ENCODE measurements at regions not wholly inside any gene's neighbourhood (a gene's known extent, or its start where the extent isn't known, plus 50 kb on each side); places are given as distances from the start of the nearest gene placed in this dataset.

DNA sequence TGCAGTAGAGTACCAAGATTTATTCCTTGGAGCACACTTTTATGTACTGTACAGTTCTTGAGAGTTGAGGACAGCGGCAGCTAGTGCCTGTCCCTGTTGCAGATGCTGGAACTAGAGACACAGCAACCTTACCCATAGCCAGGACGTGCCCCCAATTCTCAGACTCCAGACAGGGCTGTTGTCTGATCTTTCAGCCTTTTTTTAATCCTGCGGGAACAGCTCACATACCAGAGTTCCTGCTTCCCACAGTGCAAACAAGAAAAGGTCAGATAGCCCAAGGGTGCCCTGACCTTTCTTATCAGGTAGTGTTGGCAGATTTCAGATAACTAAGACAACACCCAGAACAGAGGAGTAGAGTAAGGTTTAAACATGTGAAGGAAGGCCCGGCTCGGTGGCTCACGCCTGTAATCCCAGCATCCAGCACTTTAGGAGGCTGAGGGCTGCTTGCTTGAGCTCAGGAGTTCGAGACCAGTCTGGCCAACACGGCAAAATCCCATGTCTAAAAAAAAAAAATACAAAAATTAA lies 78.5 kb downstream of the DOP1B start:
- Histone ChIP-seq H3K9ac (no peak overlapping the region), H4K20me1 (ENCODE audit: insufficient read depth) (no peaks in the 10 kb centered on the region), H3K27me3 (ENCODE audit: insufficient read depth) (no peaks in the 10 kb centered on the region), H3K27ac (ENCODE audit: low read depth in 2 of 2, low read length in 1 of 2) (no peak overlapping the region), H3K9me3 (no peaks in the 10 kb centered on the region), H3F3A (replicated peaks; ENCODE audit: insufficient read depth) (no peaks in the 10 kb centered on the region), H3K4me2 (no peak overlapping the region), H3K36me3 (replicated peaks in 1 of 2; ENCODE audit: control insufficient read depth in 1 of 2, insufficient read depth in 2 of 2, low read length in 1 of 2) (peaks cover 7 to 9% of the 10 kb centered on the region in 2 experiments), H3K4me1 (ENCODE audit: control insufficient read depth in 1 of 2, insufficient read depth in 2 of 2, low read depth in 1 of 2, low read length in 1 of 2) (no peaks in the 10 kb centered on the region), H2AFZ (ENCODE audit: low read depth) (no peak overlapping the region), H3K4me3 (ENCODE audit: low read depth in 2 of 2, low read length in 1 of 2) (no peak overlapping the region), H3K9me2 (no peaks in the 10 kb centered on the region), H3K79me2 (ENCODE audit: insufficient read depth) (no peaks in the 10 kb centered on the region)
- 78% methylated on average over 8 of the region's 8 CpGs for WGBS (ENCODE audit: low lambda C conversion rate)
- POLR2A ChIA-PET, result no interaction called here
- no peak for DNase-seq
- TF ChIP-seq EZH2phosphoT487 (IDR thresholded peaks at IDR 0.05; ENCODE audit: borderline replicate concordance, low read depth), result no peak
- no peak for TF ChIP-seq GATA2 (CRISPR knock-in tag; IDR thresholded peaks at IDR 0.05)
- TF ChIP-seq TEAD4 (IDR thresholded peaks at IDR 0.05; ENCODE audit: borderline replicate concordance, insufficient read depth), result no peak
- no peak for TF ChIP-seq GABPA (IDR thresholded peaks at IDR 0.05; ENCODE audit: low read depth)
- no peak for TF ChIP-seq MEF2A (IDR thresholded peaks at IDR 0.05; ENCODE audit: borderline replicate concordance, low read depth)
- no peak for TF ChIP-seq MXI1 (IDR thresholded peaks at IDR 0.05; ENCODE audit: low read depth, low read length)
- TF ChIP-seq, protein P1, sequence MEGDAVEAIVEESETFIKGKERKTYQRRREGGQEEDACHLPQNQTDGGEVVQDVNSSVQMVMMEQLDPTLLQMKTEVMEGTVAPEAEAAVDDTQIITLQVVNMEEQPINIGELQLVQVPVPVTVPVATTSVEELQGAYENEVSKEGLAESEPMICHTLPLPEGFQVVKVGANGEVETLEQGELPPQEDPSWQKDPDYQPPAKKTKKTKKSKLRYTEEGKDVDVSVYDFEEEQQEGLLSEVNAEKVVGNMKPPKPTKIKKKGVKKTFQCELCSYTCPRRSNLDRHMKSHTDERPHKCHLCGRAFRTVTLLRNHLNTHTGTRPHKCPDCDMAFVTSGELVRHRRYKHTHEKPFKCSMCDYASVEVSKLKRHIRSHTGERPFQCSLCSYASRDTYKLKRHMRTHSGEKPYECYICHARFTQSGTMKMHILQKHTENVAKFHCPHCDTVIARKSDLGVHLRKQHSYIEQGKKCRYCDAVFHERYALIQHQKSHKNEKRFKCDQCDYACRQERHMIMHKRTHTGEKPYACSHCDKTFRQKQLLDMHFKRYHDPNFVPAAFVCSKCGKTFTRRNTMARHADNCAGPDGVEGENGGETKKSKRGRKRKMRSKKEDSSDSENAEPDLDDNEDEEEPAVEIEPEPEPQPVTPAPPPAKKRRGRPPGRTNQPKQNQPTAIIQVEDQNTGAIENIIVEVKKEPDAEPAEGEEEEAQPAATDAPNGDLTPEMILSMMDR (IDR thresholded peaks at IDR 0.05), result no peak
- no peak for TF ChIP-seq JUND (IDR thresholded peaks at IDR 0.05)
- TF ChIP-seq ELF1 (IDR thresholded peaks at IDR 0.05), result no peak
- TF ChIP-seq RFX5 (IDR thresholded peaks at IDR 0.05; ENCODE audit: low read length), result no peak
- no peak for TF ChIP-seq RCOR1 (IDR thresholded peaks at IDR 0.05; ENCODE audit: low read length)
- CTCF ChIA-PET, result interaction anchor here (1.2 kb wide), 1 partner anchor 25 kb away, joined by 4 read pairs; no protein-coding TSS in a partner anchor

DNA sequence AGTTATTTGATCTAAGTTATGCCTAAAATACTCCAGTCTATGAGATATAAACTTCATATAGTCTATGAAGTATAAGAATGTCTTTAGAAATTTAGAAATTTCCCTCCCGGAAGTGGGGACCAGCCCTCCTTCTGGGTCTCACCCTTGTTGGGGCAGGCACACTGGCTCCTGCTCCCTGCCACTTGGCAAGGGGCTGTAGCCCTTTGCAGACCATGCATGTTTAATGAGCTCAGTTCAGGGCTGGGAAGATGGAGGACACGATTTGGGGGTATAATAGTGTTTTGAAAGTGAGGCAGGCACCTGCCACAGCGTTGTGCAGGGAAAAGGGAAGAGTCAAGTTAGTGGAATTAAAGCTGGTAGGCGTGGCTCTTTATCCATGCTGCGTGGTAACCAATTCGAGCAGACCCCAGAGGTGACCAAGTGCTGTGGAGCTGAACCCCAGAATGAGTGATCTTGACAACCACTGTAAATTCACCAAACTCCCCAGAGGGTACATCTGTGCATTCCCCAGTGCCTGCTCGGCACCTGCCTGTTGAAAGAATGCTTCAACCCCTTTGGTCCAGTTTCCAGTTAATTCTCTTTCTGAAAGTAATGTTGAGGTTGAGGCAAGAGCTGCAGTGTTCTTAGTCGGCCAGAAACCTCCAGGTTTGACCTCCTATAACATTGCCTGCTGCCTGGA lies 79.6 kb downstream of the DOP1B start:
- Histone ChIP-seq H3K4me3 (ENCODE audit: low read depth in 2 of 2, low read length in 1 of 2) (no peak overlapping the region), H3K4me2 (no peak overlapping the region), H3K27me3 (ENCODE audit: insufficient read depth) (no peaks in the 10 kb centered on the region), H3K36me3 (replicated peaks in 1 of 2; ENCODE audit: control insufficient read depth in 1 of 2, insufficient read depth in 2 of 2, low read length in 1 of 2) (peaks cover 3 to 5% of the 10 kb centered on the region in 2 experiments), H3F3A (replicated peaks; ENCODE audit: insufficient read depth) (no peaks in the 10 kb centered on the region), H3K9me3 (no peaks in the 10 kb centered on the region), H3K79me2 (ENCODE audit: insufficient read depth) (no peaks in the 10 kb centered on the region), H4K20me1 (ENCODE audit: insufficient read depth) (no peaks in the 10 kb centered on the region), H3K9me2 (no peaks in the 10 kb centered on the region), H2AFZ (ENCODE audit: low read depth) (no peak overlapping the region), H3K27ac (ENCODE audit: low read depth in 2 of 2, low read length in 1 of 2) (no peak overlapping the region), H3K4me1 (ENCODE audit: control insufficient read depth in 1 of 2, insufficient read depth in 2 of 2, low read depth in 1 of 2, low read length in 1 of 2) (no peaks in the 10 kb centered on the region), H3K9ac (no peak overlapping the region)
- DNase-seq, result no peak
- POLR2A ChIA-PET, result no interaction called here
- CTCF ChIA-PET, result no interaction called here
- 72% methylated on average over 7 of the region's 8 CpGs for WGBS (ENCODE audit: low lambda C conversion rate)
- TF ChIP-seq MAX (IDR thresholded peaks at IDR 0.05; ENCODE audit: low read depth), result no peak
- no peak for TF ChIP-seq NRF1 (IDR thresholded peaks at IDR 0.05; ENCODE audit: low read depth, low read length)
- no peak for TF ChIP-seq SIN3A (IDR thresholded peaks at IDR 0.05; ENCODE audit: borderline replicate concordance, low read depth, low read length)
- no peak for TF ChIP-seq JUND (IDR thresholded peaks at IDR 0.05)
- TF ChIP-seq, protein P2, sequence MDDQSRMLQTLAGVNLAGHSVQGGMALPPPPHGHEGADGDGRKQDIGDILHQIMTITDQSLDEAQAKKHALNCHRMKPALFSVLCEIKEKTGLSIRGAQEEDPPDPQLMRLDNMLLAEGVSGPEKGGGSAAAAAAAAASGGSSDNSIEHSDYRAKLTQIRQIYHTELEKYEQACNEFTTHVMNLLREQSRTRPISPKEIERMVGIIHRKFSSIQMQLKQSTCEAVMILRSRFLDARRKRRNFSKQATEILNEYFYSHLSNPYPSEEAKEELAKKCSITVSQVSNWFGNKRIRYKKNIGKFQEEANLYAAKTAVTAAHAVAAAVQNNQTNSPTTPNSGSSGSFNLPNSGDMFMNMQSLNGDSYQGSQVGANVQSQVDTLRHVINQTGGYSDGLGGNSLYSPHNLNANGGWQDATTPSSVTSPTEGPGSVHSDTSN (IDR thresholded peaks at IDR 0.05), result no peak
- TF ChIP-seq GABPA (IDR thresholded peaks at IDR 0.05; ENCODE audit: low read depth), result no peak
- TF ChIP-seq SMC3 (IDR thresholded peaks at IDR 0.05; ENCODE audit: low read depth, low read length), result no peak
- no peak for TF ChIP-seq MEF2A (IDR thresholded peaks at IDR 0.05; ENCODE audit: borderline replicate concordance, low read depth)
- no peak for TF ChIP-seq GATA2 (CRISPR knock-in tag; IDR thresholded peaks at IDR 0.05)
- TF ChIP-seq, protein P3, sequence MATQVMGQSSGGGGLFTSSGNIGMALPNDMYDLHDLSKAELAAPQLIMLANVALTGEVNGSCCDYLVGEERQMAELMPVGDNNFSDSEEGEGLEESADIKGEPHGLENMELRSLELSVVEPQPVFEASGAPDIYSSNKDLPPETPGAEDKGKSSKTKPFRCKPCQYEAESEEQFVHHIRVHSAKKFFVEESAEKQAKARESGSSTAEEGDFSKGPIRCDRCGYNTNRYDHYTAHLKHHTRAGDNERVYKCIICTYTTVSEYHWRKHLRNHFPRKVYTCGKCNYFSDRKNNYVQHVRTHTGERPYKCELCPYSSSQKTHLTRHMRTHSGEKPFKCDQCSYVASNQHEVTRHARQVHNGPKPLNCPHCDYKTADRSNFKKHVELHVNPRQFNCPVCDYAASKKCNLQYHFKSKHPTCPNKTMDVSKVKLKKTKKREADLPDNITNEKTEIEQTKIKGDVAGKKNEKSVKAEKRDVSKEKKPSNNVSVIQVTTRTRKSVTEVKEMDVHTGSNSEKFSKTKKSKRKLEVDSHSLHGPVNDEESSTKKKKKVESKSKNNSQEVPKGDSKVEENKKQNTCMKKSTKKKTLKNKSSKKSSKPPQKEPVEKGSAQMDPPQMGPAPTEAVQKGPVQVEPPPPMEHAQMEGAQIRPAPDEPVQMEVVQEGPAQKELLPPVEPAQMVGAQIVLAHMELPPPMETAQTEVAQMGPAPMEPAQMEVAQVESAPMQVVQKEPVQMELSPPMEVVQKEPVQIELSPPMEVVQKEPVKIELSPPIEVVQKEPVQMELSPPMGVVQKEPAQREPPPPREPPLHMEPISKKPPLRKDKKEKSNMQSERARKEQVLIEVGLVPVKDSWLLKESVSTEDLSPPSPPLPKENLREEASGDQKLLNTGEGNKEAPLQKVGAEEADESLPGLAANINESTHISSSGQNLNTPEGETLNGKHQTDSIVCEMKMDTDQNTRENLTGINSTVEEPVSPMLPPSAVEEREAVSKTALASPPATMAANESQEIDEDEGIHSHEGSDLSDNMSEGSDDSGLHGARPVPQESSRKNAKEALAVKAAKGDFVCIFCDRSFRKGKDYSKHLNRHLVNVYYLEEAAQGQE (IDR thresholded peaks at IDR 0.05; ENCODE audit: low read depth, low read length), result no peak
- no peak for TF ChIP-seq TEAD4 (IDR thresholded peaks at IDR 0.05; ENCODE audit: borderline replicate concordance, insufficient read depth)
- no peak for TF ChIP-seq USF2 (IDR thresholded peaks at IDR 0.05; ENCODE audit: borderline replicate concordance, low read depth, low read length)
- no peak for TF ChIP-seq YY1 (IDR thresholded peaks at IDR 0.05; ENCODE audit: low read depth)
- no peak for TF ChIP-seq ELF1 (IDR thresholded peaks at IDR 0.05)

All from SK-N-SH (cell line).